GM21528 (cell line): ENCODE measurements at regions not wholly inside any gene's neighbourhood (a gene's known extent, or its start where the extent isn't known, plus 50 kb on each side); places are given as distances from the start of the nearest gene placed in this dataset.

Experiments used
- ATAC-seq: cut with Tn5 transposase; IDR thresholded peaks from one replicate; pipeline ENCODE4 v1.9.1; 2021; ENCODE audit warnings: mild to moderate bottlenecking, moderate library complexity; ENCODE audit not compliant: unreplicated experiment, low FRiP score

GRCh38 chr16:86303787-86304678, 206.3 kb upstream of the FOXF1 start:
- no peak for ATAC-seq

- no peak for ATAC-seq
These were observed 205.5 kb upstream of the FOXF1 start for GRCh38 chr16:86304868-86305267.

GRCh38 chr16:86305440-86305839, 204.9 kb upstream of the FOXF1 start:
- ATAC-seq = no peak

- no peak for ATAC-seq
These were observed 204.2 kb upstream of the FOXF1 start for GRCh38 chr16:86306011-86306644.

- no peak for ATAC-seq
These were observed 203.4 kb upstream of the FOXF1 start for GRCh38 chr16:86306811-86307513.

GRCh38 chr16:86307514-86307903, 202.8 kb upstream of the FOXF1 start:
- no peak for ATAC-seq

- no peak for ATAC-seq
These were observed 201.8 kb upstream of the FOXF1 start for GRCh38 chr16:86308514-86308913.

- ATAC-seq = no peak
These were observed 196.7 kb upstream of the FOXF1 start for GRCh38 chr16:86313631-86314030.

- no peak for ATAC-seq
These were observed 195.8 kb upstream of the FOXF1 start for GRCh38 chr16:86314402-86315025.

GRCh38 chr16:86316967-86317812, 193.1 kb upstream of the FOXF1 start:
- ATAC-seq = no peak

GRCh38 chr16:86317813-86318650, 192.3 kb upstream of the FOXF1 start:
- no peak for ATAC-seq

- ATAC-seq = no peak
These were observed 190.6 kb upstream of the FOXF1 start for GRCh38 chr16:86319585-86320236.

GRCh38 chr16:86320237-86320595, 190.1 kb upstream of the FOXF1 start:
- no peak for ATAC-seq

- no peak for ATAC-seq
These were observed 188.8 kb upstream of the FOXF1 start for GRCh38 chr16:86321491-86321890.

- no peak for ATAC-seq
These were observed 188.0 kb upstream of the FOXF1 start for GRCh38 chr16:86322283-86322682.

GRCh38 chr16:86322806-86323205, 187.5 kb upstream of the FOXF1 start:
- ATAC-seq = no peak

- ATAC-seq = no peak
These were observed 186.0 kb upstream of the FOXF1 start for GRCh38 chr16:86324320-86324719.

- ATAC-seq = no peak
These were observed 185.0 kb upstream of the FOXF1 start for GRCh38 chr16:86325360-86325759.

GRCh38 chr16:86325895-86326294, 184.4 kb upstream of the FOXF1 start:
- no peak for ATAC-seq
